Progenitor cell of endocrine pancreas (in vitro differentiated cells): ENCODE measurements at regions not wholly inside any gene's neighbourhood (a gene's known extent, or its start where the extent isn't known, plus 50 kb on each side); places are given as distances from the start of the nearest gene placed in this dataset.

Experiments used
- DNase-seq: peaks from one replicate; pipeline ENCODE4 v3.0.0; 2021; ENCODE audit warnings: low spot score; ENCODE audit not compliant: unreplicated experiment
- H3K27ac Mint-ChIP-seq: 2 replicates; pipeline ENCODE4 v1.8.0; 2021; ENCODE audit warnings: mild to moderate bottlenecking, moderate library complexity, mixed read lengths
- H3K27me3 Mint-ChIP-seq: 2 replicates; pipeline ENCODE4 v1.8.0; 2021; ENCODE audit warnings: mixed read lengths
- H3K36me3 Mint-ChIP-seq: 2 replicates; pipeline ENCODE4 v1.8.0; 2022; ENCODE audit warnings: mixed read lengths; ENCODE audit not compliant: insufficient read depth
- H3K4me1 Mint-ChIP-seq: 2 replicates; pipeline ENCODE4 v1.8.0; 2021; ENCODE audit warnings: low read depth, mixed read lengths
- H3K4me3 Mint-ChIP-seq: 2 replicates; pipeline ENCODE4 v1.8.0; 2021; ENCODE audit warnings: low read depth, mild to moderate bottlenecking, moderate library complexity, mixed read lengths
- H3K9me3 Mint-ChIP-seq: 2 replicates; pipeline ENCODE4 v1.8.0; 2021; ENCODE audit warnings: low read depth, mixed read lengths
- TF ChIP-seq, protein P1 (sequence below): fragments of 200-600 bp; sonication (generic); IDR thresholded peaks from one replicate; pipeline ENCODE4 v1.5.0; 2021; ENCODE audit warnings: antibody characterized with exemption, mild to moderate bottlenecking; ENCODE audit not compliant: unreplicated experiment

- TF ChIP-seq, protein P1, sequence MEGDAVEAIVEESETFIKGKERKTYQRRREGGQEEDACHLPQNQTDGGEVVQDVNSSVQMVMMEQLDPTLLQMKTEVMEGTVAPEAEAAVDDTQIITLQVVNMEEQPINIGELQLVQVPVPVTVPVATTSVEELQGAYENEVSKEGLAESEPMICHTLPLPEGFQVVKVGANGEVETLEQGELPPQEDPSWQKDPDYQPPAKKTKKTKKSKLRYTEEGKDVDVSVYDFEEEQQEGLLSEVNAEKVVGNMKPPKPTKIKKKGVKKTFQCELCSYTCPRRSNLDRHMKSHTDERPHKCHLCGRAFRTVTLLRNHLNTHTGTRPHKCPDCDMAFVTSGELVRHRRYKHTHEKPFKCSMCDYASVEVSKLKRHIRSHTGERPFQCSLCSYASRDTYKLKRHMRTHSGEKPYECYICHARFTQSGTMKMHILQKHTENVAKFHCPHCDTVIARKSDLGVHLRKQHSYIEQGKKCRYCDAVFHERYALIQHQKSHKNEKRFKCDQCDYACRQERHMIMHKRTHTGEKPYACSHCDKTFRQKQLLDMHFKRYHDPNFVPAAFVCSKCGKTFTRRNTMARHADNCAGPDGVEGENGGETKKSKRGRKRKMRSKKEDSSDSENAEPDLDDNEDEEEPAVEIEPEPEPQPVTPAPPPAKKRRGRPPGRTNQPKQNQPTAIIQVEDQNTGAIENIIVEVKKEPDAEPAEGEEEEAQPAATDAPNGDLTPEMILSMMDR = no peak
- Mint-ChIP-seq H3K9me3 (no peaks in the 10 kb centered on the region), H3K4me3 (no peak overlapping the region), H3K27me3 (no peaks in the 10 kb centered on the region), H3K4me1 (no peaks in the 10 kb centered on the region), H3K36me3 (no peaks in the 10 kb centered on the region), H3K27ac (no peak overlapping the region)
- DNase-seq = no peak
Observed at GRCh38 chr7:18117482-18117881, 89.8 kb upstream of the PRPS1L1 start.

DNA sequence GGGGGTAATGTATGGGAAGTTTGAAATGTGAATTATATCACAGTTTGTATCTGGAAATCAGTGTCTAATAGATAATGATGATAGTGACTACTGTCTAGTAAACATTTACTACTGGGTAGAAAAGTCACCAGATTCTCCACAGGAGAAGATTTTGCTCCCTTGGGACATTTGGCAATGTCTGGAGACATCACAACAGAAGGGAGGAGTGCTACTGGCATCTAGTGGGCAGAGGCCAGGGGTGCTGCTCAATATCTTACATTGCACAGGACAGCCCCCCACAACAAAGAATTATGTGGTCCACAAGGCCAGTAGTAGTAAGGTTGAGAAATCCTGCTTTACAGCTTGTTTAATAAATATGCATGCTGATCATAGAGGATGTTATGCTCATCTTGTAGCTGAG, 92.3 kb upstream of the PRPS1L1 start:
- DNase-seq = no peak
- TF ChIP-seq, protein P1 = peak; percentile 41
- Mint-ChIP-seq H3K4me3 (no peak overlapping the region), H3K4me1 (peaks cover under 1% of the 10 kb centered on the region), H3K9me3 (peaks cover 4% of the 10 kb centered on the region), H3K36me3 (no peaks in the 10 kb centered on the region), H3K27me3 (no peaks in the 10 kb centered on the region), H3K27ac (no peak overlapping the region)

DNA sequence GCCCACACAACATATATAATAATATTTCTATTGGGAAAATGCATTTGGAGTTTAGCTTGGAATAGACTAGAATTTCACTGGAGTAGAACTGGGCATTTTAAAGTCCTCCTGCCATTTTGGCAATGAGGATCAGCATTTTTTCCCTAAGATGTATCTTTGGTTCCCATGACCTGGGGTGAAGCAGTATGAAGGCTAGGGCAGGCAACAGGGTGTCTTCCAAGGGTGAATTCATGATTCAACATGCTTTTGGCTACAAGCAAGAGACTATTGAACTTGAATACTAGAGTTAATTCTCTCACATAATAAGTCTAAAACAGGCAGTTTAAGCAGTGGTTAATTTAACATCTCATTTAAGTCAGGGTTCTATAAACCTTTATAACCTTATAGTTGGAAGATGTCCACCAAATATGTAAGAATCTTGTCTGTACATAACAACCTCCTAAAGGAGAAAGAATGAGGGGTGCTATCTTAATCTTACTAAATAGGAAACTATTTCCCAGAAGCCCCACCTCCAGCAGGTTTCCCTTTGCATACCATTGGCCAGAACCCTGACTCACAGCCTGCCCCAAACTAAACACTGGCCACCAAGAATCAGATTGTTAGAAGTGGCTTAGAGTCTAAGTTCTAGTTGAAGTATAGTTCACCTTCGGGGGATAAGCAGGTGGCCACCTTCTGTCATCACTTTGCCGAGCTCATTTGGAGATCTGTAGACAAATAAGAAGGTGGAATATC, 96.0 kb upstream of the PRPS1L1 start:
- Mint-ChIP-seq H3K9me3 (peaks cover 4% of the 10 kb centered on the region), H3K4me3 (no peak overlapping the region), H3K27ac (no peak overlapping the region)

GRCh38 chr7:18125476-18125875, 97.8 kb upstream of the PRPS1L1 start:
- DNase-seq = no peak
- H3K9me3 Mint-ChIP-seq = peaks cover 4% of the 10 kb centered on the region
- no peak overlapping the region for H3K27ac Mint-ChIP-seq
- peaks cover 20% of the 10 kb centered on the region for H3K4me1 Mint-ChIP-seq
- TF ChIP-seq, protein P1 = no peak
- no peak overlapping the region for H3K4me3 Mint-ChIP-seq
- H3K36me3 Mint-ChIP-seq = no peaks in the 10 kb centered on the region
- H3K27me3 Mint-ChIP-seq = no peaks in the 10 kb centered on the region

More for the DNA sequence above, 96.0 kb upstream of the PRPS1L1 start:
- H3K4me1 Mint-ChIP-seq = peaks cover 19% of the 10 kb centered on the region
- H3K27me3 Mint-ChIP-seq = no peaks in the 10 kb centered on the region
- H3K36me3 Mint-ChIP-seq = no peaks in the 10 kb centered on the region
- TF ChIP-seq, protein P1 = no peak
- DNase-seq = no peak

DNA sequence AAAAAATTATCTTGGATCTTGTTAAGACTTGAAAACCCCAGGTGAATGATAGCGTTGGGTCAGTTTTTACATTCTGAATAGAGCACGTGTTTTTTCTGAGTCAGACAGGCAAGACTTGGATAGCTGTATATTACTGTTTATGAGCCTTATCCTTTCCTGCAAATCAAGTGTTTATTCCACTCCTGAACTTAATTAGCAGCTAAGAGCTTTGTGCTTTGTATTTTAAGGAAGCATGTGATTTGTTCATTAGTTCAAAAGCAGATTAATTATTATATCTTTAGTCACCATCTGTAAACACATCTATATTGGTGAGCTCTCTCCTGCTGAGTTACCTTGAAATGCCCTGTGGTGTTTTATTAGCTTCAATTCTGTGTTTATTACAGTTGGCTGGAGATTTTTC, 98.6 kb upstream of the PRPS1L1 start:
- TF ChIP-seq, protein P1 = no peak
- Mint-ChIP-seq H3K27me3 (no peaks in the 10 kb centered on the region), H3K4me3 (no peak overlapping the region), H3K4me1 (peaks cover 20% of the 10 kb centered on the region), H3K9me3 (peaks cover 4% of the 10 kb centered on the region), H3K27ac (peak overlapping the region; percentile 2), H3K36me3 (no peaks in the 10 kb centered on the region)
- no peak for DNase-seq
